ENCODE measurements at regions not wholly inside any gene's neighbourhood (a gene's known extent, or its start where the extent isn't known, plus 50 kb on each side); places are given as distances from the start of the nearest gene placed in this dataset.

DNA sequence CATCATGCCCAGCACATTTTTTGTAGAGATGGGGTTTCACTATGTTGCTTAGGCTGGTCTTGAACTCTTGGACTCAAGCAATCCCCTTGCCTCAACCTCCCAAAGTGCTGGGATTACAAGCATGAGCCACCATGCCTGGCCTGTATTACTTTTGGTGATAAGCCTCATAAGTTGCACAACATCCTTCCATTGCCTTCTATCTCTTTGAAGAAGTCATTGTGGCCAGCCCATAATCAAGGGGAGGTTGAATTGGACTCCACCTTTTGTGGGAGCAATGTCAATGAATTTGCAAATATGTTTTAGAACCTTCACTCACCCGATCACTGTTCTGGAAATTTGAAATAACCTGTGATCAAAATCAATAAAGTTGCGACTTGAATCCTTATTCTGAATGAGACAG lies 104.3 kb upstream of the CLINT1 start:
- TF ChIP-seq, protein P1, sequence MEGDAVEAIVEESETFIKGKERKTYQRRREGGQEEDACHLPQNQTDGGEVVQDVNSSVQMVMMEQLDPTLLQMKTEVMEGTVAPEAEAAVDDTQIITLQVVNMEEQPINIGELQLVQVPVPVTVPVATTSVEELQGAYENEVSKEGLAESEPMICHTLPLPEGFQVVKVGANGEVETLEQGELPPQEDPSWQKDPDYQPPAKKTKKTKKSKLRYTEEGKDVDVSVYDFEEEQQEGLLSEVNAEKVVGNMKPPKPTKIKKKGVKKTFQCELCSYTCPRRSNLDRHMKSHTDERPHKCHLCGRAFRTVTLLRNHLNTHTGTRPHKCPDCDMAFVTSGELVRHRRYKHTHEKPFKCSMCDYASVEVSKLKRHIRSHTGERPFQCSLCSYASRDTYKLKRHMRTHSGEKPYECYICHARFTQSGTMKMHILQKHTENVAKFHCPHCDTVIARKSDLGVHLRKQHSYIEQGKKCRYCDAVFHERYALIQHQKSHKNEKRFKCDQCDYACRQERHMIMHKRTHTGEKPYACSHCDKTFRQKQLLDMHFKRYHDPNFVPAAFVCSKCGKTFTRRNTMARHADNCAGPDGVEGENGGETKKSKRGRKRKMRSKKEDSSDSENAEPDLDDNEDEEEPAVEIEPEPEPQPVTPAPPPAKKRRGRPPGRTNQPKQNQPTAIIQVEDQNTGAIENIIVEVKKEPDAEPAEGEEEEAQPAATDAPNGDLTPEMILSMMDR (IDR thresholded peaks at IDR 0.05), result no peak
- no peak for TF ChIP-seq POLR2A (IDR thresholded peaks at IDR 0.05)
- TF ChIP-seq POLR2AphosphoS5 (IDR thresholded peaks at IDR 0.05), result no peak
